ENCODE measurements at regions not wholly inside any gene's neighbourhood (a gene's known extent, or its start where the extent isn't known, plus 50 kb on each side); places are given as distances from the start of the nearest gene placed in this dataset.

DNA sequence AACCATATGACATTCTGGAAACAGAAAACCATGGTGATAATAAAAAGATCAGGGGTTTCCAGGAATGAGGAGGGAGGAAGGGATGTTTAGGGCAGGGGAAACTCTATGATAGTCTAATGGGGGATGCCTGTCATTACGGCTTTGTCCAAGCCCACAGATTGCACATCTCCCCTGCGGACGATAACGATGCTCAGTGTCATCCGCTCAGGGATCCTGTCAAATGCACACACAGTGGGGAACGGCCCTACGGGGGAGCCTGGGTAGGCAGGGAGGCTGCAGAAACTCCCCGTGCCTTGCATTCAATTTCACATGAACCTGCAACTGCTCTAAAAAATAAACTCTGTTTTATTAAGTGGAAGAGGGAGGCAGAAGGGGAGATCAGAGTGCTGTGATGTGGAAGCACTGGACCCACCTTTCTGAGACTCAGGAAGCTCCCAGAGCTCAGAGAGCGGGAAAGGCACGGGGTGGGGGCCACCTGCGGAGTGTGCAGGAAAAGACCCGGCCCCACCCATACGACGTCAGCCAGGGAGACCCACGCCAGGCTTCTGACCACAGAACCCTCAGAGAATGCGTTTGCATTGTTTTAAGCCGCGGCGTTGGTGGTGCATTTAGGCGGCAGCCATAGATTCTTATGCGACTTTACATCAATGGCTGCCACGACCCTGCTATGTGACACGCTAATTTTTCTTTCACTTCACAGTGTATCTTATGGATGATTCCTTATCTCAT lies 543.5 kb downstream of the BRD1 start:
- no peaks in the 10 kb centered on the region for H3K4me1 ChIP-seq (ENCODE audit: control insufficient read depth in 2 of 2, insufficient read depth in 2 of 2, low read length in 2 of 2)
- TF ChIP-seq EZH2 (IDR thresholded peaks at IDR 0.05; ENCODE audit: borderline replicate concordance, insufficient read depth, low read depth, low read length, poor library complexity, severe bottlenecking) (no peak), CTCF (IDR thresholded peaks at IDR 0.05) (no peak)
- CTCF ChIA-PET = no interaction called here
- POLR2A ChIA-PET = no interaction called here
- H3K27ac Mint-ChIP-seq = no peak overlapping the region
- H3K27ac ChIP-seq (ENCODE audit: low read length in 2 of 2) = no peak overlapping the region
- no peak overlapping the region for H3K4me3 Mint-ChIP-seq
- H2AFZ ChIP-seq (ENCODE audit: insufficient read depth, low read depth, low read length, poor library complexity, severe bottlenecking) = no peak overlapping the region
- ATAC-seq (ENCODE audit: low read depth) = no peak
- WGBS (ENCODE audit: insufficient coverage) = 78% methylated on average over 15 of the region's 23 CpGs
- H3K27me3 ChIP-seq (replicated peaks in 1 of 4; ENCODE audit: control extremely low read depth in 1 of 4, control insufficient read depth in 3 of 4, insufficient read depth in 4 of 4, low read length in 3 of 4) = peaks cover 0 to 3% (median 0%) of the 10 kb centered on the region in 4 experiments
- H3K9ac ChIP-seq (ENCODE audit: low read length) = no peak overlapping the region
- H3K27me3 Mint-ChIP-seq = peaks cover 11% of the 10 kb centered on the region
- H3K9me3 Mint-ChIP-seq (ENCODE audit: insufficient read depth) = peaks cover 5% of the 10 kb centered on the region
- H3K4me2 ChIP-seq (replicated peaks; ENCODE audit: low read depth, low read length, poor library complexity, severe bottlenecking) = no peak overlapping the region
- no peak for DNase-seq
- intact Hi-C loops (cut with micrococcal nuclease) = no loop called here
- no peaks in the 10 kb centered on the region for H3K79me2 ChIP-seq (ENCODE audit: control insufficient read depth, insufficient read depth, low read length)
- H4K20me1 ChIP-seq (ENCODE audit: control insufficient read depth, insufficient read depth, low read length, poor library complexity, severe bottlenecking) = no peaks in the 10 kb centered on the region
- peaks cover 0 to 23% (median 0%) of the 10 kb centered on the region in 3 donors for H3K9me3 ChIP-seq (ENCODE audit: control extremely low read depth in 1 of 3, control insufficient read depth in 2 of 3, insufficient read depth in 1 of 3, low read length in 2 of 3)
- H3K4me1 Mint-ChIP-seq = no peaks in the 10 kb centered on the region
- no peak overlapping the region for H3K4me3 ChIP-seq (ENCODE audit: control extremely low read depth in 1 of 5, extremely low read depth in 1 of 5, insufficient read depth in 1 of 5, low read depth in 2 of 5, low read length in 4 of 5)
- no peaks in the 10 kb centered on the region for H3K36me3 ChIP-seq (replicated peaks in 1 of 2; ENCODE audit: control extremely low read depth in 1 of 2, control insufficient read depth in 1 of 2, extremely low read depth in 1 of 2, insufficient read depth in 2 of 2, low read length in 1 of 2)

- intact Hi-C loops (cut with micrococcal nuclease) = no loop called here
- Histone ChIP-seq H3K27me3 (replicated peaks in 1 of 4; ENCODE audit: control extremely low read depth in 1 of 4, control insufficient read depth in 3 of 4, insufficient read depth in 4 of 4, low read length in 3 of 4) (peaks cover 0 to 3% (median 0%) of the 10 kb centered on the region in 4 experiments), H3K27ac (ENCODE audit: low read length in 2 of 2) (no peak overlapping the region), H4K20me1 (ENCODE audit: control insufficient read depth, insufficient read depth, low read length, poor library complexity, severe bottlenecking) (no peaks in the 10 kb centered on the region), H3K4me1 (ENCODE audit: control insufficient read depth in 2 of 2, insufficient read depth in 2 of 2, low read length in 2 of 2) (no peaks in the 10 kb centered on the region), H3K9ac (ENCODE audit: low read length) (no peak overlapping the region), H3K4me3 (ENCODE audit: control extremely low read depth in 1 of 5, extremely low read depth in 1 of 5, insufficient read depth in 1 of 5, low read depth in 2 of 5, low read length in 4 of 5) (no peak overlapping the region), H3K4me2 (replicated peaks; ENCODE audit: low read depth, low read length, poor library complexity, severe bottlenecking) (no peak overlapping the region), H3K36me3 (replicated peaks in 1 of 2; ENCODE audit: control extremely low read depth in 1 of 2, control insufficient read depth in 1 of 2, extremely low read depth in 1 of 2, insufficient read depth in 2 of 2, low read length in 1 of 2) (no peaks in the 10 kb centered on the region), H2AFZ (ENCODE audit: insufficient read depth, low read depth, low read length, poor library complexity, severe bottlenecking) (no peak overlapping the region), H3K79me2 (ENCODE audit: control insufficient read depth, insufficient read depth, low read length) (no peaks in the 10 kb centered on the region), H3K9me3 (ENCODE audit: control extremely low read depth in 1 of 3, control insufficient read depth in 2 of 3, insufficient read depth in 1 of 3, low read length in 2 of 3) (peaks cover 0 to 27% (median 0%) of the 10 kb centered on the region in 3 donors)
- Mint-ChIP-seq H3K27ac (no peak overlapping the region), H3K27me3 (peaks cover 11% of the 10 kb centered on the region), H3K9me3 (ENCODE audit: insufficient read depth) (peaks cover 5% of the 10 kb centered on the region), H3K4me1 (no peaks in the 10 kb centered on the region), H3K4me3 (no peak overlapping the region)
- DNase-seq = no peak
- CTCF ChIA-PET = no interaction called here
- WGBS (ENCODE audit: insufficient coverage) = 89% methylated on average over 11 of the region's 12 CpGs
- POLR2A ChIA-PET = no interaction called here
- TF ChIP-seq EZH2 (IDR thresholded peaks at IDR 0.05; ENCODE audit: borderline replicate concordance, insufficient read depth, low read depth, low read length, poor library complexity, severe bottlenecking) (no peak), CTCF (IDR thresholded peaks at IDR 0.05) (no peak)
- ATAC-seq (ENCODE audit: low read depth) = no peak
These were observed 545.1 kb downstream of the BRD1 start for GRCh38 chr22:49282596-49282995.
